T-helper 2 cell (primary cell): ENCODE measurements at regions not wholly inside any gene's neighbourhood (a gene's known extent, or its start where the extent isn't known, plus 50 kb on each side); places are given as distances from the start of the nearest gene placed in this dataset.

Experiments
- DNase-seq, 5 experiments: peaks; one replicate each; pipeline versions ENCODE4 v3.0.0 to v3.0.0-alpha.2; 2012 to 2022

GRCh38 chr2:187129868-187130267, 280.9 kb upstream of the ZSWIM2 start:
- no peak for DNase-seq

GRCh38 chr2:187129306-187129705, 280.3 kb upstream of the ZSWIM2 start:
- no peak for DNase-seq

GRCh38 chr2:187126247-187127005, 277.5 kb upstream of the ZSWIM2 start:
- no peak for DNase-seq

GRCh38 chr2:187125318-187125717, 276.3 kb upstream of the ZSWIM2 start:
- DNase-seq, result no peak

DNA sequence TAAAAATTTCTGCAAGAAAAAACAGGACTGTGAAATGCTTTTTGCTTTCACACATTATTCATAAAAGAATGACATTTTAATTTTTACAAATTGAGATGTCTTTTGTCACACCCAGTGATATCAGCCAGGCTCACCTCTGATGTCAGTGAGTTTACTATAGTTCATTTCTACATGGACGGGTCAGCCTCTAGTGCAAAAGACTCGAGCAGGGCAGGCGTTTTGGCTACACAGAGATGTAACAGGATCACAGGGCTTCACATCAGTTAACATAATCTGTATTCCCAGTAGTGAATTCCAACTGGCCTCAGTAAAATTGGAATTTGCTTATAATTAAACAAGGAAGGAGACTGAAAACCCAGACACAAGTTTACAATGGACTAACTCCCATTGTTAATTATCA, 275.6 kb upstream of the ZSWIM2 start:
- no peak for DNase-seq

DNA sequence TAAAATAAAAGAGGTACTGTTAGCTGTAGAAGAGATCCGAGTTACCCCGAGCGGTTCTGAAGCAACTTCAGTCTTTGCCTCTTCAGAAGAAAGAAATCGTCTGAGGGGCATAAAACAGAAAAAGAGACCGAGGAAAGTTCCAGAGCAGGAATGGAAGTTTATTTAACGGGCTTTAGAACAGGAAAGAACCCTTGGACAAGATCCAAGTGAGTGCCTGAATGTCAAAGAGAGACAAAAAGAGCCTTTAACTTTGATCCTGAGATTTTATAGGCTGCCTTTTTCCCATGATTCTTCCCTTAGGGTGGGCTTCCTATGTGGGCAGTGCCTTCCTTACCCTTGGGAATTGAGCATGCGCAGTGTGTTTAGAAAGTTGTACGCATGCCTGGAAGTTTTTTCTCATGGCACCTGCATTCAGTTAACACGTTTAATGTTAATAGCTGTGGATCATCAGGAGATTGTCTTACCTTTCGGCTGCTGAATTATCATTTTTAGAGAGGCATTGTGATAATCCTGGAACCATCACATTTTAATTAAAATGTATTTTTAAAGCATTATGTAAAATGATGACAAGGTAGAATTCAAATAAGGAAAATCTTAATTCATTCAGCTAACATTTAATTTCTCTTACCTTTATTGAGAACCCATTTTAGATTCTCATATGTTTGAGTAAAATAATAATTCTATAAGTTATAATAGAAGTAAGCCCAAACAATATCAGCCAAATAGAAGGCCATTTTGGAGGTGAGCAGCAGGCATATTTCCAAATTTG, 269.5 kb upstream of the ZSWIM2 start:
- no peak for DNase-seq

GRCh38 chr2:187117483-187117882, 268.5 kb upstream of the ZSWIM2 start:
- DNase-seq, result no peak

DNA sequence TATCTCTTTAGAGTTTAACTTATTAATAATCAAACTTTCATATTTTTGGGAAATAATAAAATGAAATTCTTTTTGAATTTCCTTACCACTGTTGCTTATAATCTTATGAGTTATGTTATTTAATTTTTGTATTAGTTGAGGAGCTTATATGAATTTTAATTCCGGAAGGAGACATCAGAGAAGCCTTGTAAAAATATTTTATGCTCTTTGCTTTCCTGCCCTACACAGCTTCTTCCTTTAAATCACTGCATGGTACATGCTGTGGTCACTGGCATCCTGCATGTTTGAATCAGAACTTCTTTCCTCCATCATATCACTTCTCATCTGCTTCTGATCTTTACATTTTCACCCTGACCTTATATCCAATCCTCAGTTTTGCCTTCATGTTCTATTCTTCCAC, 266.7 kb upstream of the ZSWIM2 start:
- no peak for DNase-seq

DNA sequence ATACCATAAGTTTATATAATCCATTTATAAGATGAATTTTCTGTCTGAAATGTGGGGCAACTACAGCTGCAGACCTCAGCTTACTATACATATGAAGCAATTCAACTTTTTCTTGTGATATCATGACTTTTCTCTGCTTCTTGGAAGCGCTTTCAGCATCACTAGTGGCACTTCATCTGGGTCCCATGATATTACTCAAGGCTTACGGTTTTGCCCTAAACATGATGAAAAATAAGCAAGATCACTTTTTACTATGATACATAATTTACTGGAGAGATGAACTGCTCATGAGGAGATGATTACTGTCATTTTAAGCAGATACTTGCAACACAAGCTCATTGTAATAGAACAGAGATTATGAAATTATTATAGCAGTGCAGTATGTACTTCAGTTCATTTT, 258.0 kb upstream of the ZSWIM2 start:
- no peak for DNase-seq

DNA sequence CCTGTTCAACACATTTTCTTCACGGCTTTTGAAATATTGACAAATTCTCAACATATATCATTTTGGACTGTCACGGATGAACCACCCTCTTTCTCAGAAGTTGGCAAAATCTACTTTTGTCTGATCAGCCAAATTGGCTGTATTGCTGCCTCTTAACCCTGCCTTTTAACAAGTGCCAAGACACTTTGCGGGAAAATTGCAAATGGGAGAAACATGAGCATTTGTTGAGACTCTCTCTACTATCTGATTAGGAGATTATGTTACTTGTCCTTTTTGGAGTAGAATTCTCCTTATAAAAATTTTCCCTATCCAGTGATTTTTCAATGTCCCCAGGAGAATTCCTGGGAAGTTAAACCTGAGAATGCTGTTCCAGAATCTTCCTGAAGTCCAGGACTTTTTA, 256.2 kb upstream of the ZSWIM2 start:
- no peak for DNase-seq

- no peak for DNase-seq
Observed at GRCh38 chr2:187102381-187102780, 253.4 kb upstream of the ZSWIM2 start.

DNA sequence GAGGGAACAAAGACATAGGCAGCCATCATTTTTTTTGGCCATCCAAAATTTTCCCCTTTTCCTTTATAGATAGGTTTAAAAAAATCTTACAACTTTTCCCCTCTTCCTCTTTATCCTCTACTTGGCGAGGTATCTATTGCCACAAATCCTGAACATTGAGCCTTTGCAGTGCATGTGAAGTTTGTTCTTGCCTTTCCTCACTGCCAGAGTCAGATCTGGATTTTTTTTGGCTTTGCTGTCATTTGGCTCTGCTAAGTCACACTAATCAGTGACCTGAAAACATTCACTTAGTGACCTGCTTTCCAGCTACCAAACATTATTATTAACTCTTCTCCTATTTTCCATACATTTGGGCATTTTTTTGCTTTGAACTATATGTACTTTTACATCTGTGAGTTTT, 249.2 kb upstream of the ZSWIM2 start:
- DNase-seq, result no peak

DNA sequence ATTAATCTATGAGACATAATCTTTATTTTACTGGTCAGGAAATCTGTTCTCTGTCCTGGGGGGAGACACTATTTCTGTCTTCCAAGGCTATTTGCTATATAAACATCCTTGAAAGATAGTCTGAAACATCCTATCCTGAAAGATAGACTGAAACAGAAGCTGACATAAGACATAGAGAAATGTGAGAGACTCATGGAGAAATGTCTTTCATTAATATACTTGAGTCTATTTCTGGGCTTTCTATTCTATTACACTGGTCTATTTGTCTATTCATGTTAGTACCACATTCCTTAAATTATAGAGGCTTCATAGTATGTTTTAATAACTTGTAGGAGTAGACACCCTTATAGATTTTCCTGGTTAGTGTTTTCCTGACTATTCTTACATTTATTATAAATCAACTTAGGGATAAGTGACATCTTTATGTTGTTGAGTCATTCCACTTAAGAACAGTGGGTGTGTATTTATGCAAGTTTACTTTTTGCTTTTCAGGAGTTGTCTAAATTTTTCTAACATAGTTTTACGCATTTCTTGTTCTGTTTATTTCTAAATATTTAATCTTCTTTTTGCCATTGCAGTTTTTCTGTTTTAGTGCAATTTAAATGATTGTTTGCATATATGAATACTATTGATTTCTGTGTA, 244.9 kb upstream of the ZSWIM2 start:
- no peak for DNase-seq

DNA sequence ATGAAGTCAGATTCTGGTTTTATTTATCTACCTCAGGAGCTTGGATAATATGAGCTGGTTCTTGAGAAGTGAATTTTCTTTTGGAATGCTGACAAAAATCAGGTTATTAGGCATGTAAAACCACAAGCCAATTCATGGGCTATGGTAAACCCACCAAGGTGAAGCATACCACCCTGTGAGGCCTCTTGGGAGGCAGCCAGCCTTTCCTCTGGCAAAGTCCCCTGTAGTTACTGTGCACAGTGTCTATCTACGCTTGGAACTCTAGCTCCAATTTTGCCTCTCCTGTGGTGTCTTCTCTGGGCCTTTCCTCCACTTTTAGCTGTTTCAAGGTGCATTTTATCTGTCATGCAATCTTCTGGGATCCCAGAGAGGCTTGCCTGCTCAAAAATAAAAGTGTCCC, 242.7 kb upstream of the ZSWIM2 start:
- DNase-seq, result no peak

DNA sequence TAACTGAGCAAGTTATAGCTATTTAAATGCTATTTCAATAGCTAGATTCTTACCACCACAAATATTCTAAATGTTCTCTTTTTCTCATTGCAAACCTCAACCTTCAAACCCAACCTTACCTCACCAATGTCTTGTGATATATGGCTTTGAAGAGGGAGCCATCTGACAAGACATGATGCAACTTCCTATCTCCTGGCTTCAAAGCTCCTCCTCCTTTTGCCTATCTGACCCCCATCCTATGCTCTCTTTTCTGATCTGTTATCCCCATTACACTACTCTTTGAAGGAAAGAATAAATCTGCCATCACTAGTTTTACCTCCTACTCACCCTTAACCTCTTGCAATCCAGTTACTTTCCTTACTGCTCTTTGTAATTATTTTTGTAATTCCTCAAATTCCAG, 235.6 kb upstream of the ZSWIM2 start:
- no peak for DNase-seq

- DNase-seq, result no peak
Observed at GRCh38 chr2:187081461-187081860, 232.5 kb upstream of the ZSWIM2 start.

GRCh38 chr2:187079901-187080300, 230.9 kb upstream of the ZSWIM2 start:
- DNase-seq, result no peak

- DNase-seq, result no peak
Observed at GRCh38 chr2:187078297-187078696, 229.3 kb upstream of the ZSWIM2 start.

GRCh38 chr2:187075671-187076070, 226.7 kb upstream of the ZSWIM2 start:
- no peak for DNase-seq

GRCh38 chr2:187075199-187075635, 226.2 kb upstream of the ZSWIM2 start:
- no peak for DNase-seq

GRCh38 chr2:187058198-187058597, 209.2 kb upstream of the ZSWIM2 start:
- no peak for DNase-seq

GRCh38 chr2:187057466-187057865, 208.5 kb upstream of the ZSWIM2 start:
- no peak for DNase-seq

- no peak for DNase-seq
Observed at GRCh38 chr2:187056416-187057334, 207.7 kb upstream of the ZSWIM2 start.
